HTR-8/SVneo (cell line): ENCODE measurements at regions not wholly inside any gene's neighbourhood (a gene's known extent, or its start where the extent isn't known, plus 50 kb on each side); places are given as distances from the start of the nearest gene placed in this dataset.

ENCODE experiments used
- DNase-seq: peaks from one replicate; pipeline ENCODE4 v3.0.0; 2011; ENCODE audit warnings: low spot score, mixed read lengths; ENCODE audit not compliant: insufficient read length
- FAIRE-seq: peaks from 2 replicates; lab custom pipeline; 2011; peaks lifted over from hg19 to GRCh38; lab: Jason Lieb, UNC

GRCh38 chr11:88231894-88232482 is 56.7 kb upstream of the RAB38 start:
- FAIRE-seq (no peak), DNase-seq (peak; percentile 13)

GRCh38 chr11:88229303-88229702 is 54.1 kb upstream of the RAB38 start:
- no peak for FAIRE-seq

More at GRCh38 chr11:88229303-88229702, 54.1 kb upstream of the RAB38 start:
- no peak for DNase-seq
